Cardiac muscle cell (in vitro differentiated cells and primary cell): ENCODE measurements at regions not wholly inside any gene's neighbourhood (a gene's known extent, or its start where the extent isn't known, plus 50 kb on each side); places are given as distances from the start of the nearest gene placed in this dataset.

Experiments
- DNase-seq, 2 donors: peaks; one replicate each; pipeline versions ENCODE4 v3.0.0 to v3.0.0-alpha.2; 2010 to 2017; ENCODE audit warnings: low read depth in 1 of 2, low spot score in 1 of 2
- H3K27ac ChIP-seq: fragments of 200-600 bp; sonication (generic); 2 replicates; pipeline ENCODE4 v1.5.1; 2016
- H3K27me3 ChIP-seq: fragments of 200-600 bp; sonication (generic); 2 replicates; pipeline ENCODE4 v1.6.0; 2016; ENCODE audit warnings: control low read depth
- H3K36me3 ChIP-seq: fragments of 200-600 bp; sonication (generic); 2 replicates; pipeline ENCODE4 v1.5.1; 2016; ENCODE audit warnings: control low read depth
- H3K4me1 ChIP-seq: fragments of 200-600 bp; sonication (generic); 2 replicates; pipeline ENCODE4 v1.8.1; 2017; ENCODE audit warnings: low read depth, mild to moderate bottlenecking, mixed run types
- H3K4me3 ChIP-seq: fragments of 200-600 bp; sonication (generic); 2 replicates; pipeline ENCODE4 v1.5.1; 2016; ENCODE audit warnings: mild to moderate bottlenecking
- H3K9me3 ChIP-seq: fragments of 200-600 bp; sonication (generic); 2 replicates; pipeline ENCODE4 v1.5.1; 2017; ENCODE audit warnings: low read depth, mild to moderate bottlenecking, control low read depth
- CTCF ChIP-seq: IDR thresholded peaks from 2 replicates; pipeline ENCODE4 v1.5.1; 2012; ENCODE audit warnings: low read depth, mild to moderate bottlenecking, low read length

DNA sequence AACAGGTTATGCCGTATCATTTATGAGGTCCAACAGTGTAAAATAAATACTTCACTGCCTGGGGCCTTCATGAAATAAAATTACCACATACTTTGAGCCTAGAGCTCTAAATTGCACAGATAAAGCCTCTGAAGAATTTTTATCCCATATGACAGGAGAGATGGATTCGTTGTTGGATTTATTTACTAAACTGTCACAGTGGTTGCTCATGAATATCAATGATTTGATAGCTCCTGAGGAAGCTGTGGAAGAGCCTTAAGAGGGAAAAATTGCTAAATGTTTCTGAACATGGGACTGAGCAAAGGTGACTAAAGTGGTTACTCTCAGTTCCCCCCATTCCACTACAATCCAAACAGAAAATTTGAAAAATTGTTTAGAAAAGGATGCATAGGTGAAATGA is 558.9 kb upstream of the IL12A start:
- Histone ChIP-seq H3K27ac (no peak overlapping the region), H3K36me3 (no peaks in the 10 kb centered on the region), H3K27me3 (no peaks in the 10 kb centered on the region), H3K9me3 (no peaks in the 10 kb centered on the region), H3K4me1 (no peaks in the 10 kb centered on the region), H3K4me3 (no peak overlapping the region)
- TF ChIP-seq CTCF: no peak
- no peak for DNase-seq

DNA sequence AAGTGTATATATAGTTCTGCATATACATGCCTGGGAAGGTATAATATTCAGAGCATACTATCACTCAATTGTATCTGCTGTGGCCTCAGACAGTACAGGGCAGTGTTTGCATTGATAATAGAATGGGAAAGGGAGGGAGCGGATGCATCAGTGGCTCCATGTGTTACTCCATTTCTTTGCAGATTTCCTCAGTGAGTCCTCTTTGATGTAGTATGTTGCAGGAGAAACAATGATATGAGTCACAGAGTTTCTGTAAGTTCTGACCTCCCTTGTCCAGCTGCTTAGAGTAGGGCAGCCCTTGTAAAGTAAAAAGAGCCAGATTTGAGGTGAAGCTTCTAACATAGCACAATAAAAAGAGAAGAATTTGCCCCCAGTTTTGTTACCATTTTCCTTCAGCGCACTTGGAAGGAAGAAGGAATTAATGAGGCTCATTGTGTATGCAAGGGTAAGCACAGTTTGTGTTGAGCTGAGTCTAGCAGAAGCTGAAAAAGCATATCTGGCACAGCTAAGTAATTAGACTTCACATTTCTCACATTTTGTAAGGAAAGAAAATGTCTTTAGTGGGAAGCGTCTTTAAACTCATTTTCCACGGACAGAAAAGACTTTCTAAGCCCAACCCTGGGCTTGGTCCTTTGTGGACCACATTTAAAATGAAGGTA is 555.8 kb upstream of the IL12A start:
- TF ChIP-seq CTCF: no peak
- Histone ChIP-seq H3K4me1 (no peaks in the 10 kb centered on the region), H3K4me3 (no peak overlapping the region), H3K9me3 (no peaks in the 10 kb centered on the region), H3K36me3 (no peaks in the 10 kb centered on the region), H3K27me3 (no peaks in the 10 kb centered on the region), H3K27ac (no peak overlapping the region)
- DNase-seq: peak in 1 of 2 donors; percentile 9

DNA sequence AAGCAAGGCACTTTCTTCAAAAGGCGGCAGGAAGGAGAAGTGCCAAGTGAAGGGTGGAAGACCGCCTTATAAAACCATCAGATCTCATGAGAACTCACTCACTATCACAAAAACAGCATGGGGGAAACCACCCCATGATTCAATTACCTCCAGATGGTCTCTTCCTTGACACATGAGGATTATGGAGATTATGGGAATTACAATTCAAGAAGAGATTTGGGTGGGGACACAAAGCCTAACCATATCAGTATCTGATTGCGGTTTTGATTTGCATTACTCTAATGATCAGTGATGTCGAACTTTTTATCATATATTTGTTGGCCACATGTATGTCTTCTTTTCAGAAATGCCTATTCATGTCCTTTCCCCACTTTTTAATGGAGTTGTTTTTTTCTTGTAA is 549.3 kb upstream of the IL12A start:
- no peaks in the 10 kb centered on the region for H3K27me3 ChIP-seq

DNA sequence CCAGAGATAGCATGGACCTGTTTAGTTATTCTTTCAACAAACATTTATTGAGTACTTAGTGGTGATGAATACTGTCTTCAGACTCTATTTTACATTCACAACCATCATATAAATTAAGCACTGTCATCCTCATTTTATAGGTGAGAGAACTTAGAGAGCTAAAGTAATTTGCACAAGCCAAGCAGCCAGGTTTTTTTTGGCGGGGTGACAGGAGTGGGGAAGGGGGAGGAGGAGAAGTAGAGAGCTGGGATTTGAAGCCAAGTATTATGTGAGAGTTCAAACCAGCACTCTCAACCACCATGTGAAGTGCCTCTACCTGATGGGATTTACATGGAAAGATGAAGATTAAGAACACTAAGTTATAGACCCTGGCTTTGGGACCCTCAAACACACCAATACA is 547.4 kb upstream of the IL12A start:
- no peaks in the 10 kb centered on the region for H3K36me3 ChIP-seq
- DNase-seq: no peak
- H3K9me3 ChIP-seq: no peaks in the 10 kb centered on the region
- no peak for TF ChIP-seq CTCF
- no peaks in the 10 kb centered on the region for H3K4me1 ChIP-seq
- H3K27ac ChIP-seq: no peak overlapping the region
- no peaks in the 10 kb centered on the region for H3K27me3 ChIP-seq
- no peak overlapping the region for H3K4me3 ChIP-seq

More for the DNA sequence above, 549.3 kb upstream of the IL12A start:
- H3K36me3 ChIP-seq: no peaks in the 10 kb centered on the region
- H3K9me3 ChIP-seq: no peaks in the 10 kb centered on the region
- no peaks in the 10 kb centered on the region for H3K4me1 ChIP-seq
- no peak overlapping the region for H3K27ac ChIP-seq
- no peak for TF ChIP-seq CTCF
- no peak for DNase-seq
- H3K4me3 ChIP-seq: no peak overlapping the region

DNA sequence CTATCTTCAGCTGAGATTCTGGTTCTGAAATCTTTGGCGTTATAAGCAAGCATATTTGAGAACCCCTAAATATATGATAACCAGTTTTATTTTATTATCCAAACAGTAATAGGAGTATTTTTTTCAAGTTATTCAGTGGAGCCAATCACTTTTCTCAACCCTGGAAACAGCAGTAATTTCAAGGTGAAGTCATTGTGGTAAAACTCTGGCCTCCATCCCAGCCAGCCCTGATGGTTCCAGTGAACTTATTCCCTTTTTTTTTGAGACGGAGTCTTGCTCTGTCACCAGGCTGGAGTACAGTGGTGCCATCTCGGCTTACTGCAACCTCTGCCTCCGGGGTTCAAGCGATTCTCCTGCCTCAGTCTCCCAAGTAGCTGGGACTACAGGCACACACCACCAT is 545.4 kb upstream of the IL12A start:
- no peak overlapping the region for H3K4me3 ChIP-seq
- no peaks in the 10 kb centered on the region for H3K9me3 ChIP-seq
- no peaks in the 10 kb centered on the region for H3K27me3 ChIP-seq
- no peaks in the 10 kb centered on the region for H3K4me1 ChIP-seq
- H3K36me3 ChIP-seq: no peaks in the 10 kb centered on the region
- no peak for TF ChIP-seq CTCF
- no peak overlapping the region for H3K27ac ChIP-seq
- no peak for DNase-seq

DNA sequence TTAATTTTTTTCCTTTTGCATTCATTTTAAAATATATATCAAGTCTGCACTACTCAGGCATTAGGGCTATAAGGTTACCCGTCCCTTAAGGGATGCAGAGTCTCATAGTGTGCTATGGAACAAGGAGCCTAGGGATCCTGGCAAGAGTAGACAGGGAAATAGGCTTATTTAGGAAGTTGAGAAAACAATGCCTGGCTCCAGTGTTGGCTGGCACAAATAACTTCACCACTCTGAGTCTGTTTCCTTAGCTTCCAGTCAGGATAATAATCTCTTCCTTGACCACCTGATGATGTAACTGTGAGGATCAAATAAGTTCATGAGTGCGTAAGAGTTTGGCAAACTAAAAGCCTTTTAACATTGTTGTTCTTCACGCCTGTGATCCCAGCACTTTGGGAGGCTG is 540.8 kb upstream of the IL12A start:
- Histone ChIP-seq H3K4me1 (no peaks in the 10 kb centered on the region), H3K27ac (no peak overlapping the region), H3K36me3 (no peaks in the 10 kb centered on the region), H3K9me3 (no peaks in the 10 kb centered on the region), H3K27me3 (no peaks in the 10 kb centered on the region), H3K4me3 (no peak overlapping the region)
- no peak for DNase-seq
- no peak for TF ChIP-seq CTCF
